ENCODE measurements at regions not wholly inside any gene's neighbourhood (a gene's known extent, or its start where the extent isn't known, plus 50 kb on each side); places are given as distances from the start of the nearest gene placed in this dataset.

- in situ Hi-C loops (cut with MboI), result no loop called here
Observed at GRCh38 chr1:106189780-106190179, 866.7 kb upstream of the PRMT6 start.

GRCh38 chr1:106194206-106194605, 862.3 kb upstream of the PRMT6 start:
- H3K4me3 ChIP-seq, result no peak overlapping the region
- ChIA-PET CTCF (no interaction called here), SMC1A (ENCODE audit: uncharacterized antibody, unreplicated experiment) (interaction anchor here (0.8 kb wide), 1 partner anchor 8 kb away, joined by 4 read pairs; no protein-coding TSS in a partner anchor), RAD21 (ENCODE audit: unreplicated experiment) (no interaction called here), POLR2A (no interaction called here)
- intact Hi-C loops (cut with micrococcal nuclease; ENCODE audit: unreplicated experiment), result no loop called here
- no peaks in the 10 kb centered on the region for H3K36me3 ChIP-seq (ENCODE audit: control insufficient read depth in 2 of 2, insufficient read depth in 2 of 2, low read length in 1 of 2)
- TF ChIP-seq ETV6 (conservative IDR thresholded peaks at IDR 0.05 in 1 of 2, IDR thresholded peaks at IDR 0.05 in 1 of 2; ENCODE audit: borderline replicate concordance in 1 of 2, low read depth in 1 of 2) (peak in 1 of 2 experiments; percentile 68; a peak in 1 of 4 replicates), SKIL (IDR thresholded peaks at IDR 0.05; ENCODE audit: low read depth, poor library complexity, severe bottlenecking) (no peak)
- H3K4me1 ChIP-seq (ENCODE audit: control insufficient read depth, insufficient read depth, low read length), result no peaks in the 10 kb centered on the region
- no peaks in the 10 kb centered on the region for H3K79me2 ChIP-seq (ENCODE audit: control insufficient read depth, insufficient read depth, low read length)
- FAIRE-seq (no peak), DNase-seq (ENCODE audit: low read depth, low spot score) (no peak), ATAC-seq (no peak)
- H3K27ac ChIP-seq (ENCODE audit: control insufficient read depth, insufficient read depth), result no peak overlapping the region
- H2AFZ ChIP-seq (ENCODE audit: control insufficient read depth, low read depth, low read length), result no peak overlapping the region
- no peak overlapping the region for H3K4me2 ChIP-seq (ENCODE audit: control insufficient read depth, insufficient read depth)
- in situ Hi-C loops (cut with MboI), result no loop called here
- no TSS peak for BruUV-seq (replicated peaks)
- H4K20me1 ChIP-seq (ENCODE audit: control insufficient read depth, insufficient read depth), result no peaks in the 10 kb centered on the region
- no peaks in the 10 kb centered on the region for H3K9me3 ChIP-seq (replicated peaks; ENCODE audit: control insufficient read depth, insufficient read depth, low read length)
- no peak overlapping the region for H3K9ac ChIP-seq (ENCODE audit: control insufficient read depth, insufficient read depth, low read length)
- no peaks in the 10 kb centered on the region for H3K27me3 ChIP-seq (replicated peaks in 1 of 2; ENCODE audit: control insufficient read depth in 2 of 2, insufficient read depth in 2 of 2, low read length in 1 of 2)

More at GRCh38 chr1:106189780-106190179, 866.7 kb upstream of the PRMT6 start:
- Histone ChIP-seq H2AFZ (ENCODE audit: control insufficient read depth, low read depth, low read length) (no peak overlapping the region), H3K9ac (ENCODE audit: control insufficient read depth, insufficient read depth, low read length) (no peak overlapping the region), H3K79me2 (ENCODE audit: control insufficient read depth, insufficient read depth, low read length) (no peaks in the 10 kb centered on the region), H3K4me2 (ENCODE audit: control insufficient read depth, insufficient read depth) (no peak overlapping the region), H3K4me1 (ENCODE audit: control insufficient read depth, insufficient read depth, low read length) (no peaks in the 10 kb centered on the region), H3K36me3 (ENCODE audit: control insufficient read depth in 2 of 2, insufficient read depth in 2 of 2, low read length in 1 of 2) (no peaks in the 10 kb centered on the region), H4K20me1 (ENCODE audit: control insufficient read depth, insufficient read depth) (no peaks in the 10 kb centered on the region), H3K4me3 (no peak overlapping the region), H3K27me3 (replicated peaks in 1 of 2; ENCODE audit: control insufficient read depth in 2 of 2, insufficient read depth in 2 of 2, low read length in 1 of 2) (no peaks in the 10 kb centered on the region), H3K9me3 (replicated peaks; ENCODE audit: control insufficient read depth, insufficient read depth, low read length) (no peaks in the 10 kb centered on the region), H3K27ac (ENCODE audit: control insufficient read depth, insufficient read depth) (no peak overlapping the region)
- ChIA-PET RAD21 (ENCODE audit: unreplicated experiment) (no interaction called here), SMC1A (ENCODE audit: uncharacterized antibody, unreplicated experiment) (no interaction called here), POLR2A (no interaction called here), CTCF (interaction anchor here (0.7 kb wide), 1 partner anchor 9 kb away, joined by 3 read pairs; no protein-coding TSS in a partner anchor)
- WGBS (ENCODE audit: insufficient coverage, insufficient replicate concordance, low lambda C conversion rate, missing lambda C conversion rate), result 0% methylated on average over 2 of the region's 2 CpGs
- TF ChIP-seq ZNF217 (IDR thresholded peaks at IDR 0.05), result no peak
- no peak for ATAC-seq
- no TSS peak for BruUV-seq (replicated peaks)
- intact Hi-C loops (cut with micrococcal nuclease; ENCODE audit: unreplicated experiment), result no loop called here
- FAIRE-seq, result no peak
- DNase-seq (ENCODE audit: low read depth, low spot score), result no peak

Data from GM12878 (cell line).